Left ventricle myocardium inferior (tissue), 1 donor: ENCODE measurements at regions not wholly inside any gene's neighbourhood (a gene's known extent, or its start where the extent isn't known, plus 50 kb on each side); places are given as distances from the start of the nearest gene placed in this dataset.

ENCODE experiments used
- DNase-seq: peaks from one replicate; pipeline ENCODE4 v3.0.0-alpha.2; 2020
- H3K27ac ChIP-seq: fragments of 200-600 bp; replicated peaks from 2 replicates; pipeline ENCODE4 v1.8.0; 2021
- H3K27me3 ChIP-seq: fragments of 200-600 bp; 2 replicates; pipeline ENCODE4 v1.8.0; 2021; ENCODE audit warnings: low read depth
- H3K36me3 ChIP-seq: fragments of 200-600 bp; 2 replicates; pipeline ENCODE4 v1.8.0; 2021
- H3K4me1 ChIP-seq: fragments of 200-600 bp; 2 replicates; pipeline ENCODE4 v1.8.0; 2021
- H3K4me3 ChIP-seq: fragments of 200-600 bp; 2 replicates; pipeline ENCODE4 v1.8.0; 2021; ENCODE audit warnings: mild to moderate bottlenecking, moderate library complexity
- H3K9me3 ChIP-seq: fragments of 200-600 bp; replicated peaks from 2 replicates; pipeline ENCODE4 v1.8.0; 2021
- CTCF ChIP-seq: fragments of 200-600 bp; IDR thresholded peaks from 2 replicates; pipeline ENCODE4 v1.8.0; 2021; ENCODE audit warnings: antibody characterized with exemption, mild to moderate bottlenecking, borderline replicate concordance
- intact Hi-C: fragments of 100-400 bp; cut with micrococcal nuclease; formaldehyde crosslinking; loops from one replicate; pipeline ENCODE4 v1.11.0; 2022
- donor health status: DM: no; HTN: yes; CAD: no; lungs with severe emphysema.

- Histone ChIP-seq H3K9me3 (no peaks in the 10 kb centered on the region), H3K4me1 (no peaks in the 10 kb centered on the region), H3K4me3 (no peak overlapping the region), H3K27me3 (no peaks in the 10 kb centered on the region), H3K36me3 (no peaks in the 10 kb centered on the region), H3K27ac (no peak overlapping the region)
- TF ChIP-seq CTCF: no peak
- intact Hi-C loops: no loop called here
- no peak for DNase-seq
Measured at GRCh38 chr6:91020744-91021143, 433.9 kb upstream of the MAP3K7 start.

- Histone ChIP-seq H3K36me3 (no peaks in the 10 kb centered on the region), H3K9me3 (no peaks in the 10 kb centered on the region), H3K4me3 (no peak overlapping the region), H3K27me3 (no peaks in the 10 kb centered on the region), H3K4me1 (no peaks in the 10 kb centered on the region), H3K27ac (no peak overlapping the region)
- no peak for DNase-seq
- intact Hi-C loops: no loop called here
- no peak for TF ChIP-seq CTCF
Measured at GRCh38 chr6:91018586-91018985, 431.7 kb upstream of the MAP3K7 start.

- DNase-seq: no peak
- no peaks in the 10 kb centered on the region for H3K36me3 ChIP-seq
- H3K27me3 ChIP-seq: no peaks in the 10 kb centered on the region
- no peak overlapping the region for H3K4me3 ChIP-seq
- no peak overlapping the region for H3K27ac ChIP-seq
- intact Hi-C loops: no loop called here
- no peaks in the 10 kb centered on the region for H3K9me3 ChIP-seq
- no peaks in the 10 kb centered on the region for H3K4me1 ChIP-seq
- TF ChIP-seq CTCF: no peak
Measured at GRCh38 chr6:91013511-91013910, 426.6 kb upstream of the MAP3K7 start.

- Histone ChIP-seq H3K27ac (no peak overlapping the region), H3K4me1 (no peaks in the 10 kb centered on the region), H3K36me3 (no peaks in the 10 kb centered on the region), H3K27me3 (no peaks in the 10 kb centered on the region), H3K4me3 (no peak overlapping the region), H3K9me3 (peaks cover 5% of the 10 kb centered on the region)
- TF ChIP-seq CTCF: no peak
- intact Hi-C loops: no loop called here
- no peak for DNase-seq
Measured at GRCh38 chr6:90997076-90997475, 410.2 kb upstream of the MAP3K7 start.

- H3K36me3 ChIP-seq: no peaks in the 10 kb centered on the region
- H3K27me3 ChIP-seq: no peaks in the 10 kb centered on the region
- no peak for TF ChIP-seq CTCF
- no peaks in the 10 kb centered on the region for H3K4me1 ChIP-seq
- no peak overlapping the region for H3K4me3 ChIP-seq
- H3K27ac ChIP-seq: no peak overlapping the region
- intact Hi-C loops: no loop called here
- H3K9me3 ChIP-seq: peaks cover 5% of the 10 kb centered on the region
- no peak for DNase-seq
Measured at GRCh38 chr6:90993770-90994169, 406.9 kb upstream of the MAP3K7 start.

- Histone ChIP-seq H3K27me3 (no peaks in the 10 kb centered on the region), H3K9me3 (peaks cover 4% of the 10 kb centered on the region), H3K4me1 (no peaks in the 10 kb centered on the region), H3K36me3 (no peaks in the 10 kb centered on the region), H3K27ac (no peak overlapping the region), H3K4me3 (no peak overlapping the region)
- no peak for TF ChIP-seq CTCF
- intact Hi-C loops: no loop called here
- DNase-seq: no peak
Measured at GRCh38 chr6:90989763-90990162, 402.9 kb upstream of the MAP3K7 start.
